ENCODE measurements at regions not wholly inside any gene's neighbourhood (a gene's known extent, or its start where the extent isn't known, plus 50 kb on each side); places are given as distances from the start of the nearest gene placed in this dataset.

DNA sequence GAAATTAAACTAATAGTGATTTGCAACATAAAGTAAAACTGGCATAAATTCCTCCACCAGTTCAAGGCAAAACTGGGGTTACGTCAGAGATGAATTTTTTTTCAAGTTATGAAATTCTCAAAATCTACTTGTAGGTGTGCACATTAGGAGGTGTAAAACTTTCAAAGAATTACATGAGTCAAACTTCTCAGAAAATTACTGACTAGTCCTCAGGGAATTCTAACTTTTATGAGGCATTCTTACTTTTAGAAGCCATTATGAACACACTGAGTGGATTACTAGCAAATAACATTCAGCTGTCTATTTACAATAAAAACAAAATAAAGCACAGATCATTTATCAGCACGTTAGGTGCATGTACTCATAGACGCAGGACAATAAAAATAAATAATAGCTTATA, 348.7 kb downstream of the CDH11 start:
- TF ChIP-seq, protein P1, sequence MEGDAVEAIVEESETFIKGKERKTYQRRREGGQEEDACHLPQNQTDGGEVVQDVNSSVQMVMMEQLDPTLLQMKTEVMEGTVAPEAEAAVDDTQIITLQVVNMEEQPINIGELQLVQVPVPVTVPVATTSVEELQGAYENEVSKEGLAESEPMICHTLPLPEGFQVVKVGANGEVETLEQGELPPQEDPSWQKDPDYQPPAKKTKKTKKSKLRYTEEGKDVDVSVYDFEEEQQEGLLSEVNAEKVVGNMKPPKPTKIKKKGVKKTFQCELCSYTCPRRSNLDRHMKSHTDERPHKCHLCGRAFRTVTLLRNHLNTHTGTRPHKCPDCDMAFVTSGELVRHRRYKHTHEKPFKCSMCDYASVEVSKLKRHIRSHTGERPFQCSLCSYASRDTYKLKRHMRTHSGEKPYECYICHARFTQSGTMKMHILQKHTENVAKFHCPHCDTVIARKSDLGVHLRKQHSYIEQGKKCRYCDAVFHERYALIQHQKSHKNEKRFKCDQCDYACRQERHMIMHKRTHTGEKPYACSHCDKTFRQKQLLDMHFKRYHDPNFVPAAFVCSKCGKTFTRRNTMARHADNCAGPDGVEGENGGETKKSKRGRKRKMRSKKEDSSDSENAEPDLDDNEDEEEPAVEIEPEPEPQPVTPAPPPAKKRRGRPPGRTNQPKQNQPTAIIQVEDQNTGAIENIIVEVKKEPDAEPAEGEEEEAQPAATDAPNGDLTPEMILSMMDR (IDR thresholded peaks at IDR 0.05), result no peak
- no peak for TF ChIP-seq POLR2A (IDR thresholded peaks at IDR 0.05)

Data from stomach (tissue), 4 donors.